ENCODE measurements at regions not wholly inside any gene's neighbourhood (a gene's known extent, or its start where the extent isn't known, plus 50 kb on each side); places are given as distances from the start of the nearest gene placed in this dataset.

GRCh38 chr15:85924088-85924487 lies 129.4 kb upstream of the KLHL25 start:
- Histone ChIP-seq H3K4me2 (ENCODE audit: low read length) (no peak overlapping the region), H2AFZ (ENCODE audit: low read depth, low read length) (no peak overlapping the region), H4K20me1 (ENCODE audit: insufficient read depth, low read length) (no peaks in the 10 kb centered on the region), H3K9ac (ENCODE audit: low read length) (no peak overlapping the region), H3K9me3 (ENCODE audit: insufficient read depth, low read depth, low read length) (no peaks in the 10 kb centered on the region), H3K27ac (ENCODE audit: low read depth, low read length) (no peak overlapping the region), H3K4me1 (ENCODE audit: insufficient read depth, low read length) (no peaks in the 10 kb centered on the region), H3K79me2 (ENCODE audit: insufficient read depth, low read length) (no peaks in the 10 kb centered on the region), H3K27me3 (ENCODE audit: insufficient read depth, low read length) (no peaks in the 10 kb centered on the region), H3K36me3 (ENCODE audit: insufficient read depth, low read length) (no peaks in the 10 kb centered on the region), H3K4me3 (ENCODE audit: insufficient read depth, low read depth, low read length) (no peak overlapping the region)
- no peaks in the 10 kb centered on the region for H3K4me1 Mint-ChIP-seq (ENCODE audit: low read depth, unreplicated experiment)
- TF ChIP-seq EZH2 (IDR thresholded peaks at IDR 0.05; ENCODE audit: insufficient read depth, low read length) (no peak), CTCF (IDR thresholded peaks at IDR 0.05; ENCODE audit: insufficient read depth, low read depth, low read length) (no peak)
- H3K9me3 Mint-ChIP-seq (ENCODE audit: unreplicated experiment) = peaks cover 5% of the 10 kb centered on the region
- no peaks in the 10 kb centered on the region for H3K36me3 Mint-ChIP-seq (ENCODE audit: low read depth, unreplicated experiment)
- peaks cover 7% of the 10 kb centered on the region for H3K27me3 Mint-ChIP-seq (ENCODE audit: low read depth, unreplicated experiment)
- FAIRE-seq (no peak), DNase-seq (ENCODE audit: low read depth) (no peak)
- no peak overlapping the region for H3K4me3 Mint-ChIP-seq (ENCODE audit: unreplicated experiment)
- H3K27ac Mint-ChIP-seq (ENCODE audit: unreplicated experiment) = no peak overlapping the region

GRCh38 chr15:85925649-85926237 lies 131.0 kb upstream of the KLHL25 start:
- Mint-ChIP-seq H3K9me3 (ENCODE audit: unreplicated experiment) (peaks cover 5% of the 10 kb centered on the region), H3K27ac (ENCODE audit: unreplicated experiment) (no peak overlapping the region), H3K36me3 (ENCODE audit: low read depth, unreplicated experiment) (no peaks in the 10 kb centered on the region), H3K4me3 (ENCODE audit: unreplicated experiment) (no peak overlapping the region), H3K27me3 (ENCODE audit: low read depth, unreplicated experiment) (peaks cover 7% of the 10 kb centered on the region), H3K4me1 (ENCODE audit: low read depth, unreplicated experiment) (no peaks in the 10 kb centered on the region)
- no peaks in the 10 kb centered on the region for H3K9me3 ChIP-seq (ENCODE audit: insufficient read depth, low read depth, low read length)
- H3K4me1 ChIP-seq (ENCODE audit: insufficient read depth, low read length) = no peaks in the 10 kb centered on the region
- H3K36me3 ChIP-seq (ENCODE audit: insufficient read depth, low read length) = no peaks in the 10 kb centered on the region
- no peaks in the 10 kb centered on the region for H4K20me1 ChIP-seq (ENCODE audit: insufficient read depth, low read length)
- FAIRE-seq (no peak), DNase-seq (ENCODE audit: low read depth) (no peak)
- no peak for TF ChIP-seq EZH2 (IDR thresholded peaks at IDR 0.05; ENCODE audit: insufficient read depth, low read length)
- TF ChIP-seq CTCF (IDR thresholded peaks at IDR 0.05; ENCODE audit: insufficient read depth, low read depth, low read length) = no peak
- H3K79me2 ChIP-seq (ENCODE audit: insufficient read depth, low read length) = no peaks in the 10 kb centered on the region
- H3K27me3 ChIP-seq (ENCODE audit: insufficient read depth, low read length) = no peaks in the 10 kb centered on the region
- H2AFZ ChIP-seq (ENCODE audit: low read depth, low read length) = no peak overlapping the region
- H3K9ac ChIP-seq (ENCODE audit: low read length) = no peak overlapping the region
- no peak overlapping the region for H3K4me3 ChIP-seq (ENCODE audit: insufficient read depth, low read depth, low read length)
- H3K27ac ChIP-seq (ENCODE audit: low read depth, low read length) = no peak overlapping the region
- no peak overlapping the region for H3K4me2 ChIP-seq (ENCODE audit: low read length)

- Mint-ChIP-seq H3K36me3 (ENCODE audit: low read depth, unreplicated experiment) (no peaks in the 10 kb centered on the region), H3K4me3 (ENCODE audit: unreplicated experiment) (no peak overlapping the region), H3K27ac (ENCODE audit: unreplicated experiment) (no peak overlapping the region), H3K4me1 (ENCODE audit: low read depth, unreplicated experiment) (no peaks in the 10 kb centered on the region), H3K9me3 (ENCODE audit: unreplicated experiment) (peaks cover 5% of the 10 kb centered on the region), H3K27me3 (ENCODE audit: low read depth, unreplicated experiment) (peaks cover 3% of the 10 kb centered on the region)
- no peaks in the 10 kb centered on the region for H4K20me1 ChIP-seq (ENCODE audit: insufficient read depth, low read length)
- no peak overlapping the region for H3K9ac ChIP-seq (ENCODE audit: low read length)
- DNase-seq (ENCODE audit: low read depth) = no peak
- no peak for TF ChIP-seq CTCF (IDR thresholded peaks at IDR 0.05; ENCODE audit: insufficient read depth, low read depth, low read length)
- TF ChIP-seq EZH2 (IDR thresholded peaks at IDR 0.05; ENCODE audit: insufficient read depth, low read length) = no peak
- no peaks in the 10 kb centered on the region for H3K79me2 ChIP-seq (ENCODE audit: insufficient read depth, low read length)
- no peaks in the 10 kb centered on the region for H3K27me3 ChIP-seq (ENCODE audit: insufficient read depth, low read length)
- no peak overlapping the region for H3K4me3 ChIP-seq (ENCODE audit: insufficient read depth, low read depth, low read length)
- no peak overlapping the region for H3K4me2 ChIP-seq (ENCODE audit: low read length)
- no peaks in the 10 kb centered on the region for H3K36me3 ChIP-seq (ENCODE audit: insufficient read depth, low read length)
- no peaks in the 10 kb centered on the region for H3K4me1 ChIP-seq (ENCODE audit: insufficient read depth, low read length)
- FAIRE-seq = no peak
- H3K9me3 ChIP-seq (ENCODE audit: insufficient read depth, low read depth, low read length) = no peaks in the 10 kb centered on the region
- no peak overlapping the region for H2AFZ ChIP-seq (ENCODE audit: low read depth, low read length)
- H3K27ac ChIP-seq (ENCODE audit: low read depth, low read length) = no peak overlapping the region
These were observed 132.1 kb upstream of the KLHL25 start for GRCh38 chr15:85926834-85927233.

Measured in astrocyte (in vitro differentiated cells and primary cell).